ENCODE measurements at regions not wholly inside any gene's neighbourhood (a gene's known extent, or its start where the extent isn't known, plus 50 kb on each side); places are given as distances from the start of the nearest gene placed in this dataset.
"Not testable (repeated sequence)": the region's sequence is repeated elsewhere in the genome, so short reads cannot be mapped to it uniquely, and the experiment has no call there.

- no peak overlapping the region for H3K4me3 ChIP-seq (ENCODE audit: low read depth, low read length)
- H3K36me3 ChIP-seq (ENCODE audit: control insufficient read depth, insufficient read depth, low read length): no peaks in the 10 kb centered on the region
- TF ChIP-seq CTCF (IDR thresholded peaks at IDR 0.05; ENCODE audit: insufficient read depth, low read length, poor library complexity, severe bottlenecking): no peak
- no peaks in the 10 kb centered on the region for H3K27me3 ChIP-seq (ENCODE audit: control insufficient read depth, insufficient read depth, low read length)
- no peak for DNase-seq (ENCODE audit: low read depth)
These were observed 163.5 kb downstream of the PRL start for GRCh38 chr6:22133357-22133756.

- Histone ChIP-seq H3K27me3 (ENCODE audit: control insufficient read depth, insufficient read depth, low read length) (no peaks in the 10 kb centered on the region), H3K36me3 (ENCODE audit: control insufficient read depth, insufficient read depth, low read length) (no peaks in the 10 kb centered on the region), H3K4me3 (ENCODE audit: low read depth, low read length) (no peak overlapping the region)
- DNase-seq (ENCODE audit: low read depth): no peak
- TF ChIP-seq CTCF (IDR thresholded peaks at IDR 0.05; ENCODE audit: insufficient read depth, low read length, poor library complexity, severe bottlenecking): no peak
These were observed 162.5 kb downstream of the PRL start for GRCh38 chr6:22134308-22134707.

- H3K36me3 ChIP-seq (ENCODE audit: control insufficient read depth, insufficient read depth, low read length): no peaks in the 10 kb centered on the region
- no peak for DNase-seq (ENCODE audit: low read depth)
- no peak for TF ChIP-seq CTCF (IDR thresholded peaks at IDR 0.05; ENCODE audit: insufficient read depth, low read length, poor library complexity, severe bottlenecking)
- H3K4me3 ChIP-seq (ENCODE audit: low read depth, low read length): no peak overlapping the region
- no peaks in the 10 kb centered on the region for H3K27me3 ChIP-seq (ENCODE audit: control insufficient read depth, insufficient read depth, low read length)
These were observed 161.4 kb downstream of the PRL start for GRCh38 chr6:22135395-22135794.

- H3K36me3 ChIP-seq (ENCODE audit: control insufficient read depth, insufficient read depth, low read length); DNase-seq (ENCODE audit: low read depth): not testable (repeated sequence)
These were observed 156.1 kb downstream of the PRL start for GRCh38 chr6:22140736-22141135.

GRCh38 chr6:22141241-22141745 lies 155.5 kb downstream of the PRL start:
- Histone ChIP-seq H3K27me3 (ENCODE audit: control insufficient read depth, insufficient read depth, low read length) (no peaks in the 10 kb centered on the region), H3K36me3 (ENCODE audit: control insufficient read depth, insufficient read depth, low read length) (no peaks in the 10 kb centered on the region), H3K4me3 (ENCODE audit: low read depth, low read length) (no peak overlapping the region)
- DNase-seq (ENCODE audit: low read depth): no peak
- no peak for TF ChIP-seq CTCF (IDR thresholded peaks at IDR 0.05; ENCODE audit: insufficient read depth, low read length, poor library complexity, severe bottlenecking)

More at GRCh38 chr6:22140736-22141135, 156.1 kb downstream of the PRL start:
- H3K27me3 ChIP-seq (ENCODE audit: control insufficient read depth, insufficient read depth, low read length); H3K4me3 ChIP-seq (ENCODE audit: low read depth, low read length): not testable (repeated sequence)

GRCh38 chr6:22142856-22143255 lies 154.0 kb downstream of the PRL start:
- H3K36me3 ChIP-seq (ENCODE audit: control insufficient read depth, insufficient read depth, low read length): no peaks in the 10 kb centered on the region

More at GRCh38 chr6:22142856-22143255, 154.0 kb downstream of the PRL start:
- DNase-seq (ENCODE audit: low read depth): no peak
- Histone ChIP-seq H3K4me3 (ENCODE audit: low read depth, low read length) (no peak overlapping the region), H3K27me3 (ENCODE audit: control insufficient read depth, insufficient read depth, low read length) (no peaks in the 10 kb centered on the region)
- no peak for TF ChIP-seq CTCF (IDR thresholded peaks at IDR 0.05; ENCODE audit: insufficient read depth, low read length, poor library complexity, severe bottlenecking)
